ENCODE measurements at regions not wholly inside any gene's neighbourhood (a gene's known extent, or its start where the extent isn't known, plus 50 kb on each side); places are given as distances from the start of the nearest gene placed in this dataset.
A peak's percentile ranks its signal among the peaks of the same experiment; 100 is the strongest.

DNA sequence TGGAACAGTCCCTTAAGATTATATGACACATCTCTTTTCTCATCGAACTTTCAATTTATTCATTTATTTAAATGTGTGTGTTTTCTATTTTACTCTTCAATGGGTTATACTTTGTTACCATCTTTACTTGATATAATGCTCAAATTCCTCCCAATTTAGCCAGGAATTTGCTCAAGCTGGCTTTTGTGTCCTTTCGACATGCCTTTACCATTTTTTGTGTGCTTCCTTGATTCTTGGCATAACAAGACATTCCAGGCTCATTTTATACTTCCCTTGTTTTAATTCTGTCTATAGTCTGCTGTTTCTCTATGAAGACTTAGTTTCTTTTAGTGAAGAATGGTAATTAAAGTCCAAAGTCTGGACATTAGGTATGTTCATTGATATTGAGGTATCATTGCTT, 315.8 kb downstream of the AEBP2 start:
- no peaks in the 10 kb centered on the region; the same call in none of the 2 replicates for H3K9me3 Mint-ChIP-seq
- TF ChIP-seq, protein P1, sequence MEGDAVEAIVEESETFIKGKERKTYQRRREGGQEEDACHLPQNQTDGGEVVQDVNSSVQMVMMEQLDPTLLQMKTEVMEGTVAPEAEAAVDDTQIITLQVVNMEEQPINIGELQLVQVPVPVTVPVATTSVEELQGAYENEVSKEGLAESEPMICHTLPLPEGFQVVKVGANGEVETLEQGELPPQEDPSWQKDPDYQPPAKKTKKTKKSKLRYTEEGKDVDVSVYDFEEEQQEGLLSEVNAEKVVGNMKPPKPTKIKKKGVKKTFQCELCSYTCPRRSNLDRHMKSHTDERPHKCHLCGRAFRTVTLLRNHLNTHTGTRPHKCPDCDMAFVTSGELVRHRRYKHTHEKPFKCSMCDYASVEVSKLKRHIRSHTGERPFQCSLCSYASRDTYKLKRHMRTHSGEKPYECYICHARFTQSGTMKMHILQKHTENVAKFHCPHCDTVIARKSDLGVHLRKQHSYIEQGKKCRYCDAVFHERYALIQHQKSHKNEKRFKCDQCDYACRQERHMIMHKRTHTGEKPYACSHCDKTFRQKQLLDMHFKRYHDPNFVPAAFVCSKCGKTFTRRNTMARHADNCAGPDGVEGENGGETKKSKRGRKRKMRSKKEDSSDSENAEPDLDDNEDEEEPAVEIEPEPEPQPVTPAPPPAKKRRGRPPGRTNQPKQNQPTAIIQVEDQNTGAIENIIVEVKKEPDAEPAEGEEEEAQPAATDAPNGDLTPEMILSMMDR (IDR thresholded peaks at IDR 0.05) = no peak
- H3K4me1 Mint-ChIP-seq (ENCODE audit: low read depth) = peaks cover 38% of the 10 kb centered on the region
- H3K27ac Mint-ChIP-seq = no peak overlapping the region
- H3K36me3 Mint-ChIP-seq (ENCODE audit: low read depth) = peaks cover 10% of the 10 kb centered on the region; the same call in 1 of the 2 replicates
- H3K4me3 Mint-ChIP-seq = no peak overlapping the region
- peaks cover under 1% of the 10 kb centered on the region for H3K27me3 Mint-ChIP-seq (ENCODE audit: insufficient read depth)
- no peak for DNase-seq

DNA sequence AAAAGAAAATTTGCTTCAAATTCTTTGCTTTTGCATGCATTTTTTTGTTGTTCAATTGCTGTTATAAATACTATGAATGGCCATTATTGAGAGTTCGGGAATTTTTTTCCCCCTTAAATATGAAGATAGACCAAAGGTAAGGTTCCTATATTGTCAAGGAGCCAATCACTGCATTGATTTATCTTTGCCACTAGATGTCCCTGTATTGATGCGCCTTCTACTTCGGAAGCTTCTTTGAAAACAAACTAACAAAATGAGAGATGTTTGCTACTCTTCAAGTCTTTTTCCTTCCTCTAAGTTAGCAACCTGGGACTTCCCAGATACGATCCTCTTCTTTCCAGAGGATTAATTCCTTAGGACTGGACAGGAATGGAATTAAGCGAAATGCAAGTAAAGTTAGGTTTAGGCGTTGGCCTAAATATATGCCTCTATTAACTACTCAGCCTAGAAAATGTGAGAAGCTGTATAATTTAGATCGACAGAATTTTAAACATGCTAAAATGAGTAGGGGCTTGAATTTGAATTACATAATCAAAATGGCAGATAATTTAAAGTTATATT, 318.1 kb downstream of the AEBP2 start:
- no peaks in the 10 kb centered on the region; the same call in 1 of the 2 replicates for H3K9me3 Mint-ChIP-seq
- H3K36me3 Mint-ChIP-seq (ENCODE audit: low read depth) = peaks cover 13% of the 10 kb centered on the region; the same call in 1 of the 2 replicates
- no peak overlapping the region for H3K27ac Mint-ChIP-seq
- DNase-seq = peak; percentile 31
- TF ChIP-seq, protein P1 (IDR thresholded peaks at IDR 0.05) = peak; percentile 84
- no peak overlapping the region for H3K4me3 Mint-ChIP-seq
- H3K27me3 Mint-ChIP-seq (ENCODE audit: insufficient read depth) = peaks cover 5% of the 10 kb centered on the region
- H3K4me1 Mint-ChIP-seq (ENCODE audit: low read depth) = peaks cover 36% of the 10 kb centered on the region

DNA sequence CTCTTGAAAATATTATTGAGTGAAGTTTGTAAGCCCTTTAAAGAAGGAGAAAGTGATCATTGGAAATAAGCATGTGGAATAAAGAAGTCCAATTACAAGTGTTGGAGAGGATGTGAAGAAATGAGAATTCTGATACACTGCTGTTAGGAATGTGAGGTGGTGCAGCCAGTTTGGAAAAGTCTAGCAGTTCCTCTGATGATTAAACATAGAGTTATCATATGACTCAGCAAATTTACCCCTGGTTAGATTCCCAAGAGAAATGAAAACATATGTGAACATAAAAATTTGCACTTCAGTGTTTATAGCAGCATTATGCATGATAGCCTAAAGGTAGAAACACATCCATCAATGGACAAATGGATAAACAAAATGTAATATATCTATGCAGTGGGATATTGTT, 319.9 kb downstream of the AEBP2 start:
- Mint-ChIP-seq H3K27me3 (ENCODE audit: insufficient read depth) (peaks cover 5% of the 10 kb centered on the region; the same call in 1 of the 2 replicates), H3K27ac (peak overlapping the region; percentile 67)

DNA sequence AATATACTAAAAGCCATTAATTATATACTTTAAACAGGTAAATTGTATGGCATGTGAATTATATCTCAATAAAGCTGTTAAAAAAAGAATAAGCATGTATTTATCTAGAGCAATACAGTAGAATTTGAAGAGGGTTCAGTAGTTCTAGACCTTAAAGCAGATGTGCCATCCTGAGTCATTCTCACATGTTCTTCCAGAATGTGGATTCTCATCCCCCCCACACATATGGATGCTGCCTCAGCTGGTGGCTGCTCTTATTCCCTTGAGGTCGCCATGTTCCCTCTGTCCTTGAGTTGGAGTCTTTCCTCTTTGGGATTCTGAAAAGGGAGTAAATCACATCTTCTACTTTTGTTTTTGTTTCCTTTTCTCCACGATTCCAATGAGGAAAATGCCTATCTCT, 321.3 kb downstream of the AEBP2 start:
- DNase-seq = no peak
- H3K4me3 Mint-ChIP-seq = no peak overlapping the region
- TF ChIP-seq, protein P1 (IDR thresholded peaks at IDR 0.05) = no peak
- H3K27ac Mint-ChIP-seq = no peak overlapping the region
- H3K9me3 Mint-ChIP-seq = no peaks in the 10 kb centered on the region
- H3K27me3 Mint-ChIP-seq (ENCODE audit: insufficient read depth) = peaks cover 5% of the 10 kb centered on the region; the same call in 1 of the 2 replicates
- peaks cover 32% of the 10 kb centered on the region for H3K4me1 Mint-ChIP-seq (ENCODE audit: low read depth)
- H3K36me3 Mint-ChIP-seq (ENCODE audit: low read depth) = 0 out of 2 replicates have a peak, but pooled peaks cover 4% of the 10 kb centered on the region

More for the DNA sequence above, 319.9 kb downstream of the AEBP2 start:
- TF ChIP-seq, protein P1 (IDR thresholded peaks at IDR 0.05) = no peak
- H3K4me1 Mint-ChIP-seq (ENCODE audit: low read depth) = peaks cover 40% of the 10 kb centered on the region
- H3K36me3 Mint-ChIP-seq (ENCODE audit: low read depth) = 0 out of 2 replicates have a peak, but pooled peaks cover 4% of the 10 kb centered on the region
- DNase-seq = peak; percentile 32
- no peaks in the 10 kb centered on the region for H3K9me3 Mint-ChIP-seq
- no peak overlapping the region for H3K4me3 Mint-ChIP-seq

DNA sequence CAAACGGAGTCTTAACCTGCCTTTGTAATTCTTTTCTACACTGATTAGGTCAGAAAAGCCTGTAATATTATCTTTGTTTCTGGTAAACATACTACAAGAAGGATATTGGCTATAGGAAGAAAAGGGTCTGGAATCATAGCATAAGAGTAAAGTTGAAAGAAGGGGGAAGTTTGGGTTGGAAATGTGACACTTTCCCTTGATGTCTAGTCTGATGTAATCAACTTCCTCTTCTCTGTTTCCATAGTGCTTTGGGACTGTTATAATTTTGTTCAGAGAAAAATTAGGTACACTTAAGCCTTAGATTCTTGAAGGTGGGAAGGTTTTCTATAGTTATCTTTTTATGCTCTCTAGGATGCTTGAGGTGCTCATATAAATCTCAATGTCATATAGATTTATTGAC, 322.2 kb downstream of the AEBP2 start:
- DNase-seq = no peak
- TF ChIP-seq, protein P1 (IDR thresholded peaks at IDR 0.05) = no peak
- H3K9me3 Mint-ChIP-seq = no peaks in the 10 kb centered on the region
- H3K27ac Mint-ChIP-seq = no peak overlapping the region
- no peak overlapping the region for H3K4me3 Mint-ChIP-seq
- 0 out of 2 replicates have a peak, but pooled peaks cover 4% of the 10 kb centered on the region for H3K36me3 Mint-ChIP-seq (ENCODE audit: low read depth)
- H3K27me3 Mint-ChIP-seq (ENCODE audit: insufficient read depth) = peaks cover 5% of the 10 kb centered on the region; the same call in 1 of the 2 replicates
- H3K4me1 Mint-ChIP-seq (ENCODE audit: low read depth) = peaks cover 32% of the 10 kb centered on the region
